PC-9 (cell line): ENCODE measurements at regions not wholly inside any gene's neighbourhood (a gene's known extent, or its start where the extent isn't known, plus 50 kb on each side); places are given as distances from the start of the nearest gene placed in this dataset.

Experiments
- BruUV-seq: library from RNA; stranded (reverse); fragments of 400-500 nt; replicated peaks from 2 replicates; lab custom pipeline; 2021; lab: Mats Ljungman, UMichigan
- CTCF ChIA-PET: fragments of 300-600 bp; sonication (Branson Sonifier 250); formaldehyde crosslinking; loops from one replicate; lab custom pipeline; 2022; ENCODE audit warnings: antibody characterized with exemption; lab: Charles Lee
- POLR2A ChIA-PET: fragments of 300-600 bp; sonication (Branson Sonifier 250); formaldehyde crosslinking; loops from one replicate; lab custom pipeline; 2022; ENCODE audit warnings: antibody characterized with exemption; ENCODE audit not compliant: unreplicated experiment; lab: Charles Lee
- DNase-seq, 2 experiments: peaks; one replicate each; pipeline versions ENCODE4 v3.0.0 to v3.0.0-alpha.2; 2015 to 2022; ENCODE audit warnings: mixed read lengths in 1 of 2
- H2AFZ ChIP-seq: fragments of 200-600 bp; sonication (generic); 2 replicates; pipeline ENCODE4 v1.8.1; 2017; ENCODE audit warnings: antibody characterized with exemption
- H3F3A ChIP-seq: fragments of 200-600 bp; sonication (generic); 2 replicates; pipeline ENCODE4 v1.8.1; 2017; ENCODE audit warnings: antibody characterized with exemption, mild to moderate bottlenecking, low read depth; ENCODE audit not compliant: insufficient read depth
- H3K27ac ChIP-seq: fragments of 200-600 bp; sonication (generic); 2 replicates; pipeline ENCODE4 v1.6.1; 2016; ENCODE audit warnings: mixed run types
- H3K27me3 ChIP-seq: fragments of 200-600 bp; sonication (generic); 2 replicates; pipeline ENCODE4 v1.6.1; 2016; ENCODE audit warnings: low read depth, mixed run types; ENCODE audit not compliant: insufficient read depth
- H3K36me3 ChIP-seq: fragments of 200-600 bp; sonication (generic); 2 replicates; pipeline ENCODE4 v1.6.1; 2016; ENCODE audit warnings: low read depth, mixed run types
- H3K4me1 ChIP-seq: fragments of 200-600 bp; sonication (generic); replicated peaks from 2 replicates; pipeline ENCODE4 v1.6.1; 2016; ENCODE audit warnings: mixed run types; ENCODE audit not compliant: insufficient read depth
- H3K4me2 ChIP-seq: fragments of 200-600 bp; sonication (generic); 2 replicates; pipeline ENCODE4 v1.6.1; 2017; ENCODE audit warnings: mixed run types
- H3K4me3 ChIP-seq: fragments of 200-600 bp; sonication (generic); 2 replicates; pipeline ENCODE4 v1.6.1; 2016; ENCODE audit warnings: mixed run types
- H3K79me2 ChIP-seq: fragments of 200-600 bp; sonication (generic); 2 replicates; pipeline ENCODE4 v1.6.1; 2017; ENCODE audit warnings: low read depth, mixed run types
- H3K9me2 ChIP-seq: fragments of 200-600 bp; sonication (generic); 2 replicates; pipeline ENCODE4 v1.8.1; 2017; ENCODE audit warnings: mild to moderate bottlenecking; ENCODE audit not compliant: insufficient read depth
- H3K9me3 ChIP-seq: fragments of 200-600 bp; sonication (generic); 2 replicates; pipeline ENCODE4 v1.8.1; 2016; ENCODE audit warnings: low read depth; ENCODE audit not compliant: insufficient read depth
- H4K20me1 ChIP-seq: fragments of 200-600 bp; sonication (generic); 2 replicates; pipeline ENCODE4 v1.8.1; 2017; ENCODE audit not compliant: insufficient read depth
- EZH2 ChIP-seq: fragments of 200-600 bp; sonication (generic); IDR thresholded peaks from 2 replicates; pipeline ENCODE4 v1.8.0; 2017; ENCODE audit warnings: antibody characterized with exemption, low read depth
- intact Hi-C: fragments of 100-400 bp; cut with micrococcal nuclease; formaldehyde crosslinking; loops from one replicate; pipeline ENCODE4 v1.10.0; 2022; ENCODE audit not compliant: unreplicated experiment
- TF ChIP-seq, protein P1 (sequence below): fragments of 200-600 bp; sonication (generic); conservative IDR thresholded peaks from 2 replicates; pipeline ENCODE4 v1.6.1; 2017; ENCODE audit warnings: mixed run types, antibody characterized with exemption, mild to moderate bottlenecking, moderate library complexity

GRCh38 chr4:129968366-129968765, 872.4 kb downstream of the C4orf33 start:
- no peak overlapping the region for H3K27ac ChIP-seq
- no peak for TF ChIP-seq EZH2
- TF ChIP-seq, protein P1, sequence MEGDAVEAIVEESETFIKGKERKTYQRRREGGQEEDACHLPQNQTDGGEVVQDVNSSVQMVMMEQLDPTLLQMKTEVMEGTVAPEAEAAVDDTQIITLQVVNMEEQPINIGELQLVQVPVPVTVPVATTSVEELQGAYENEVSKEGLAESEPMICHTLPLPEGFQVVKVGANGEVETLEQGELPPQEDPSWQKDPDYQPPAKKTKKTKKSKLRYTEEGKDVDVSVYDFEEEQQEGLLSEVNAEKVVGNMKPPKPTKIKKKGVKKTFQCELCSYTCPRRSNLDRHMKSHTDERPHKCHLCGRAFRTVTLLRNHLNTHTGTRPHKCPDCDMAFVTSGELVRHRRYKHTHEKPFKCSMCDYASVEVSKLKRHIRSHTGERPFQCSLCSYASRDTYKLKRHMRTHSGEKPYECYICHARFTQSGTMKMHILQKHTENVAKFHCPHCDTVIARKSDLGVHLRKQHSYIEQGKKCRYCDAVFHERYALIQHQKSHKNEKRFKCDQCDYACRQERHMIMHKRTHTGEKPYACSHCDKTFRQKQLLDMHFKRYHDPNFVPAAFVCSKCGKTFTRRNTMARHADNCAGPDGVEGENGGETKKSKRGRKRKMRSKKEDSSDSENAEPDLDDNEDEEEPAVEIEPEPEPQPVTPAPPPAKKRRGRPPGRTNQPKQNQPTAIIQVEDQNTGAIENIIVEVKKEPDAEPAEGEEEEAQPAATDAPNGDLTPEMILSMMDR, result no peak
- no peaks in the 10 kb centered on the region for H3K36me3 ChIP-seq
- H4K20me1 ChIP-seq, result no peaks in the 10 kb centered on the region
- H3K4me1 ChIP-seq, result no peaks in the 10 kb centered on the region
- intact Hi-C loops, result no loop called here
- H3K79me2 ChIP-seq, result no peaks in the 10 kb centered on the region
- no peaks in the 10 kb centered on the region for H3K27me3 ChIP-seq
- H3K4me2 ChIP-seq, result no peak overlapping the region
- ChIA-PET CTCF (no interaction called here), POLR2A (no interaction called here)
- no peaks in the 10 kb centered on the region for H3K9me2 ChIP-seq
- no peak overlapping the region for H3K4me3 ChIP-seq
- no peak overlapping the region for H2AFZ ChIP-seq
- H3K9me3 ChIP-seq, result no peaks in the 10 kb centered on the region
- no peak for DNase-seq
- no peaks in the 10 kb centered on the region for H3F3A ChIP-seq
- no TSS peak for BruUV-seq

DNA sequence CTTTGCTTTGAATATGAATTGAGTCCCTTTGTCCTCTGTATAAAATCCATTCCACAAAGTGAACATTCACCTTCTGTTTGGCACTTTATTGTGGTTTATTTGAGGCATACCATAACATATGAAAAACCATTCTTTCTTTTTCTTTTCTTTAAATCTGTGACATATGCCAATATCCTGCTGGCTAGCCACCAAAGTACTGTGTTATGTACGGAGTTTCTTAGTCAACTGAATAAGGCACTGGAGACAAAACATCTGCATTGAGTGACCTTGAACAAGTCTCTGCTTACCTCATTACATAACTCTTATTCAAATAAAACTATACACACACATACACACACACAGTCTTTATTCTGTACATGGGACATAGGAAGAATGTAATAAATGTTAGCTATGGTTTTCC, 872.8 kb downstream of the C4orf33 start:
- ChIA-PET POLR2A (no interaction called here), CTCF (no interaction called here)
- no peaks in the 10 kb centered on the region for H3K4me1 ChIP-seq
- no peaks in the 10 kb centered on the region for H3K36me3 ChIP-seq
- H3K79me2 ChIP-seq, result no peaks in the 10 kb centered on the region
- H3K4me3 ChIP-seq, result no peak overlapping the region
- TF ChIP-seq, protein P1, result no peak
- TF ChIP-seq EZH2, result no peak
- intact Hi-C loops, result no loop called here
- H3K9me3 ChIP-seq, result no peaks in the 10 kb centered on the region
- no peaks in the 10 kb centered on the region for H3K9me2 ChIP-seq
- no peak overlapping the region for H2AFZ ChIP-seq
- H3K27ac ChIP-seq, result no peak overlapping the region
- no peak for DNase-seq
- no peaks in the 10 kb centered on the region for H4K20me1 ChIP-seq
- H3F3A ChIP-seq, result no peaks in the 10 kb centered on the region
- H3K27me3 ChIP-seq, result no peaks in the 10 kb centered on the region
- no peak overlapping the region for H3K4me2 ChIP-seq
- no TSS peak for BruUV-seq

GRCh38 chr4:129970801-129971200, 874.8 kb downstream of the C4orf33 start:
- no peaks in the 10 kb centered on the region for H3K36me3 ChIP-seq
- no peaks in the 10 kb centered on the region for H3K4me1 ChIP-seq
- H2AFZ ChIP-seq, result no peak overlapping the region
- H3K9me2 ChIP-seq, result no peaks in the 10 kb centered on the region
- H3K79me2 ChIP-seq, result no peaks in the 10 kb centered on the region
- no peak for DNase-seq
- no peak overlapping the region for H3K4me2 ChIP-seq
- no peak overlapping the region for H3K27ac ChIP-seq
- ChIA-PET POLR2A (no interaction called here), CTCF (no interaction called here)
- no peaks in the 10 kb centered on the region for H3F3A ChIP-seq
- no peaks in the 10 kb centered on the region for H3K9me3 ChIP-seq
- H3K4me3 ChIP-seq, result no peak overlapping the region
- H4K20me1 ChIP-seq, result no peaks in the 10 kb centered on the region
- H3K27me3 ChIP-seq, result no peaks in the 10 kb centered on the region
- TF ChIP-seq EZH2, result no peak
- TF ChIP-seq, protein P1, result no peak
- intact Hi-C loops, result no loop called here
- no TSS peak for BruUV-seq
